ENCODE measurements at regions not wholly inside any gene's neighbourhood (a gene's known extent, or its start where the extent isn't known, plus 50 kb on each side); places are given as distances from the start of the nearest gene placed in this dataset.

GRCh38 chr4:163958751-163959150 is 464.3 kb downstream of the TMA16 start:
- no peak overlapping the region for H3K4me3 ChIP-seq
- H3K36me3 ChIP-seq = no peaks in the 10 kb centered on the region
- DNase-seq (no peak), ATAC-seq (no peak)
- H3K4me1 ChIP-seq = no peaks in the 10 kb centered on the region
- H3K27me3 ChIP-seq = no peaks in the 10 kb centered on the region
- no peak for TF ChIP-seq CTCF (IDR thresholded peaks at IDR 0.05)
- H3K9me3 ChIP-seq = no peaks in the 10 kb centered on the region
- intact Hi-C loops (cut with DNase I) = no loop called here
- H3K27ac ChIP-seq = no peak overlapping the region

GRCh38 chr4:163959932-163960331 is 465.4 kb downstream of the TMA16 start:
- Histone ChIP-seq H3K9me3 (no peaks in the 10 kb centered on the region), H3K27ac (no peak overlapping the region), H3K27me3 (no peaks in the 10 kb centered on the region), H3K36me3 (no peaks in the 10 kb centered on the region), H3K4me1 (no peaks in the 10 kb centered on the region), H3K4me3 (no peak overlapping the region)
- DNase-seq (no peak), ATAC-seq (no peak)
- intact Hi-C loops (cut with DNase I) = no loop called here
- no peak for TF ChIP-seq CTCF (IDR thresholded peaks at IDR 0.05)

GRCh38 chr4:163966612-163967011 is 472.1 kb downstream of the TMA16 start:
- H3K27me3 ChIP-seq = no peaks in the 10 kb centered on the region
- no peak for TF ChIP-seq CTCF (IDR thresholded peaks at IDR 0.05)
- intact Hi-C loops (cut with DNase I) = no loop called here
- DNase-seq (no peak), ATAC-seq (no peak)
- no peak overlapping the region for H3K27ac ChIP-seq
- no peaks in the 10 kb centered on the region for H3K4me1 ChIP-seq
- H3K36me3 ChIP-seq = no peaks in the 10 kb centered on the region
- no peak overlapping the region for H3K4me3 ChIP-seq
- H3K9me3 ChIP-seq = no peaks in the 10 kb centered on the region

GRCh38 chr4:163967263-163967662 is 472.8 kb downstream of the TMA16 start:
- Histone ChIP-seq H3K4me3 (no peak overlapping the region), H3K9me3 (no peaks in the 10 kb centered on the region), H3K36me3 (no peaks in the 10 kb centered on the region), H3K4me1 (no peaks in the 10 kb centered on the region), H3K27ac (no peak overlapping the region), H3K27me3 (no peaks in the 10 kb centered on the region)
- intact Hi-C loops (cut with DNase I) = no loop called here
- TF ChIP-seq CTCF (IDR thresholded peaks at IDR 0.05) = no peak
- ATAC-seq (no peak), DNase-seq (no peak)

- Histone ChIP-seq H3K4me3 (no peak overlapping the region), H3K36me3 (no peaks in the 10 kb centered on the region), H3K27ac (no peak overlapping the region), H3K4me1 (no peaks in the 10 kb centered on the region), H3K27me3 (no peaks in the 10 kb centered on the region), H3K9me3 (no peaks in the 10 kb centered on the region)
- intact Hi-C loops (cut with DNase I) = no loop called here
- DNase-seq (no peak), ATAC-seq (no peak)
- TF ChIP-seq CTCF (IDR thresholded peaks at IDR 0.05) = no peak
These were observed 473.2 kb downstream of the TMA16 start for GRCh38 chr4:163967710-163968109.

Data from left lung (tissue), 4 donors.